ENCODE measurements at regions not wholly inside any gene's neighbourhood (a gene's known extent, or its start where the extent isn't known, plus 50 kb on each side); places are given as distances from the start of the nearest gene placed in this dataset.

DNA sequence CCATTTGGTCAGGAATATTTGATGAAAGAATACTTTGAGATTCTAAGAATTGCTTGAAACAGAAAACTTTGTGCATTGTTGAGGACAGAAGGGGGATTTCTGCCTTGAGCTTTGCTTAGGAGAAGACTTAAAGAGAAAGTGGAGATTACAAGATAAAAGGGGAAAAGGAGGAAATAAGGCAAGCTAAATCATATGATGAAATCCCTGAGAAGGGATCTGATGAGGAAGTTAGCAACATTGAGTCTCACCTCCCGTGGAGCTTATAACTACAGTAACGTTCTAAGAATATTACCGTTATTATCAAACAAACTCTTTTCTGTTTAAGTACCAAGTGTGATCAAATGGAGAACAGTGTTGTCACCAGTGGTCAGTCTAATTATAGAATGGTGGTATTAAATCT lies 414.7 kb upstream of the NAALADL2 start:
- CTCF ChIA-PET = no interaction called here
- no peaks in the 10 kb centered on the region for H3K9me3 ChIP-seq (ENCODE audit: control insufficient read depth, insufficient read depth, low read depth, low read length)
- no peak overlapping the region for H3K27ac ChIP-seq (ENCODE audit: extremely low read depth, low read depth, low read length)
- H3K4me3 ChIP-seq (ENCODE audit: low read depth, low read length) = no peak overlapping the region
- POLR2A ChIA-PET = no interaction called here
- TF ChIP-seq ZSCAN5A (tag by site-specific recombination; IDR thresholded peaks at IDR 0.05) (no peak), ZNF211 (tag by site-specific recombination; IDR thresholded peaks at IDR 0.05; ENCODE audit: low read depth) (no peak), ZNF155 (tag by site-specific recombination; IDR thresholded peaks at IDR 0.05) (no peak), ZBTB17 (tag by site-specific recombination; IDR thresholded peaks at IDR 0.05) (no peak), ZNF274 (IDR thresholded peaks at IDR 0.05; ENCODE audit: low read length) (no peak), ZNF274 (tag by site-specific recombination; IDR thresholded peaks at IDR 0.05; ENCODE audit: borderline replicate concordance) (no peak), ZNF132 (tag by site-specific recombination; IDR thresholded peaks at IDR 0.05; ENCODE audit: borderline replicate concordance) (no peak), ZNF248 (tag by site-specific recombination; IDR thresholded peaks at IDR 0.05) (no peak), SETDB1 (IDR thresholded peaks at IDR 0.05; ENCODE audit: insufficient read length, low read length) (no peak), ZFHX2 (tag by site-specific recombination; conservative IDR thresholded peaks at IDR 0.05) (no peak)
- H3K36me3 ChIP-seq (ENCODE audit: control insufficient read depth in 2 of 2, insufficient read depth in 1 of 2, low read length in 2 of 2) = no peaks in the 10 kb centered on the region
- no peaks in the 10 kb centered on the region for H3K4me1 ChIP-seq (ENCODE audit: control insufficient read depth, insufficient read depth, low read length)

GRCh38 chr3:174457758-174458157 lies 401.4 kb upstream of the NAALADL2 start:
- POLR2A ChIA-PET = no interaction called here
- CTCF ChIA-PET = no interaction called here
- no peaks in the 10 kb centered on the region for H3K9me3 ChIP-seq (ENCODE audit: control insufficient read depth, insufficient read depth, low read depth, low read length)

More at GRCh38 chr3:174457758-174458157, 401.4 kb upstream of the NAALADL2 start:
- TF ChIP-seq ZNF121 (tag by site-specific recombination; IDR thresholded peaks at IDR 0.05) = no peak
- TF ChIP-seq ZNF701 (tag by site-specific recombination; IDR thresholded peaks at IDR 0.05) = no peak
- TF ChIP-seq ZFP3 (tag by site-specific recombination; IDR thresholded peaks at IDR 0.05; ENCODE audit: low read depth) = no peak
- no peak for TF ChIP-seq ZBTB8A (tag by site-specific recombination; IDR thresholded peaks at IDR 0.05)
- TF ChIP-seq ZNF24 (tag by site-specific recombination; IDR thresholded peaks at IDR 0.05) = no peak
- TF ChIP-seq ZNF202 (tag by site-specific recombination; IDR thresholded peaks at IDR 0.05; ENCODE audit: borderline replicate concordance) = no peak
- TF ChIP-seq, protein P1, sequence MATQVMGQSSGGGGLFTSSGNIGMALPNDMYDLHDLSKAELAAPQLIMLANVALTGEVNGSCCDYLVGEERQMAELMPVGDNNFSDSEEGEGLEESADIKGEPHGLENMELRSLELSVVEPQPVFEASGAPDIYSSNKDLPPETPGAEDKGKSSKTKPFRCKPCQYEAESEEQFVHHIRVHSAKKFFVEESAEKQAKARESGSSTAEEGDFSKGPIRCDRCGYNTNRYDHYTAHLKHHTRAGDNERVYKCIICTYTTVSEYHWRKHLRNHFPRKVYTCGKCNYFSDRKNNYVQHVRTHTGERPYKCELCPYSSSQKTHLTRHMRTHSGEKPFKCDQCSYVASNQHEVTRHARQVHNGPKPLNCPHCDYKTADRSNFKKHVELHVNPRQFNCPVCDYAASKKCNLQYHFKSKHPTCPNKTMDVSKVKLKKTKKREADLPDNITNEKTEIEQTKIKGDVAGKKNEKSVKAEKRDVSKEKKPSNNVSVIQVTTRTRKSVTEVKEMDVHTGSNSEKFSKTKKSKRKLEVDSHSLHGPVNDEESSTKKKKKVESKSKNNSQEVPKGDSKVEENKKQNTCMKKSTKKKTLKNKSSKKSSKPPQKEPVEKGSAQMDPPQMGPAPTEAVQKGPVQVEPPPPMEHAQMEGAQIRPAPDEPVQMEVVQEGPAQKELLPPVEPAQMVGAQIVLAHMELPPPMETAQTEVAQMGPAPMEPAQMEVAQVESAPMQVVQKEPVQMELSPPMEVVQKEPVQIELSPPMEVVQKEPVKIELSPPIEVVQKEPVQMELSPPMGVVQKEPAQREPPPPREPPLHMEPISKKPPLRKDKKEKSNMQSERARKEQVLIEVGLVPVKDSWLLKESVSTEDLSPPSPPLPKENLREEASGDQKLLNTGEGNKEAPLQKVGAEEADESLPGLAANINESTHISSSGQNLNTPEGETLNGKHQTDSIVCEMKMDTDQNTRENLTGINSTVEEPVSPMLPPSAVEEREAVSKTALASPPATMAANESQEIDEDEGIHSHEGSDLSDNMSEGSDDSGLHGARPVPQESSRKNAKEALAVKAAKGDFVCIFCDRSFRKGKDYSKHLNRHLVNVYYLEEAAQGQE (tag by site-specific recombination; IDR thresholded peaks at IDR 0.05) = no peak
- TF ChIP-seq, protein P2, sequence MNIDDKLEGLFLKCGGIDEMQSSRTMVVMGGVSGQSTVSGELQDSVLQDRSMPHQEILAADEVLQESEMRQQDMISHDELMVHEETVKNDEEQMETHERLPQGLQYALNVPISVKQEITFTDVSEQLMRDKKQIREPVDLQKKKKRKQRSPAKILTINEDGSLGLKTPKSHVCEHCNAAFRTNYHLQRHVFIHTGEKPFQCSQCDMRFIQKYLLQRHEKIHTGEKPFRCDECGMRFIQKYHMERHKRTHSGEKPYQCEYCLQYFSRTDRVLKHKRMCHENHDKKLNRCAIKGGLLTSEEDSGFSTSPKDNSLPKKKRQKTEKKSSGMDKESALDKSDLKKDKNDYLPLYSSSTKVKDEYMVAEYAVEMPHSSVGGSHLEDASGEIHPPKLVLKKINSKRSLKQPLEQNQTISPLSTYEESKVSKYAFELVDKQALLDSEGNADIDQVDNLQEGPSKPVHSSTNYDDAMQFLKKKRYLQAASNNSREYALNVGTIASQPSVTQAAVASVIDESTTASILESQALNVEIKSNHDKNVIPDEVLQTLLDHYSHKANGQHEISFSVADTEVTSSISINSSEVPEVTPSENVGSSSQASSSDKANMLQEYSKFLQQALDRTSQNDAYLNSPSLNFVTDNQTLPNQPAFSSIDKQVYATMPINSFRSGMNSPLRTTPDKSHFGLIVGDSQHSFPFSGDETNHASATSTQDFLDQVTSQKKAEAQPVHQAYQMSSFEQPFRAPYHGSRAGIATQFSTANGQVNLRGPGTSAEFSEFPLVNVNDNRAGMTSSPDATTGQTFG (tag by site-specific recombination; IDR thresholded peaks at IDR 0.05; ENCODE audit: borderline replicate concordance) = no peak
- TF ChIP-seq ZNF610 (tag by site-specific recombination; IDR thresholded peaks at IDR 0.05; ENCODE audit: borderline replicate concordance) = no peak
- TF ChIP-seq, protein P3, sequence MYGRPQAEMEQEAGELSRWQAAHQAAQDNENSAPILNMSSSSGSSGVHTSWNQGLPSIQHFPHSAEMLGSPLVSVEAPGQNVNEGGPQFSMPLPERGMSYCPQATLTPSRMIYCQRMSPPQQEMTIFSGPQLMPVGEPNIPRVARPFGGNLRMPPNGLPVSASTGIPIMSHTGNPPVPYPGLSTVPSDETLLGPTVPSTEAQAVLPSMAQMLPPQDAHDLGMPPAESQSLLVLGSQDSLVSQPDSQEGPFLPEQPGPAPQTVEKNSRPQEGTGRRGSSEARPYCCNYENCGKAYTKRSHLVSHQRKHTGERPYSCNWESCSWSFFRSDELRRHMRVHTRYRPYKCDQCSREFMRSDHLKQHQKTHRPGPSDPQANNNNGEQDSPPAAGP (tag by site-specific recombination; IDR thresholded peaks at IDR 0.05) = no peak
- TF ChIP-seq ZNF10 (tag by site-specific recombination; IDR thresholded peaks at IDR 0.05) = no peak
- no peak for TF ChIP-seq BCL11A (tag by site-specific recombination; IDR thresholded peaks at IDR 0.05; ENCODE audit: low read depth)
- no peak for TF ChIP-seq GLI2 (tag by site-specific recombination; IDR thresholded peaks at IDR 0.05; ENCODE audit: borderline replicate concordance, low read depth)
- no peak for TF ChIP-seq GLI4 (tag by site-specific recombination; IDR thresholded peaks at IDR 0.05)
- no peak for TF ChIP-seq ZNF830 (tag by site-specific recombination; IDR thresholded peaks at IDR 0.05; ENCODE audit: low read depth)
- TF ChIP-seq PRDM1 (tag by site-specific recombination; IDR thresholded peaks at IDR 0.05) = no peak
- no peak for TF ChIP-seq ZBTB48 (tag by site-specific recombination; IDR thresholded peaks at IDR 0.05)
- no peak for TF ChIP-seq ZNF155 (tag by site-specific recombination; IDR thresholded peaks at IDR 0.05)
- no peak for TF ChIP-seq AEBP2 (tag by site-specific recombination; IDR thresholded peaks at IDR 0.05; ENCODE audit: borderline replicate concordance)
- Histone ChIP-seq H3K4me1 (ENCODE audit: control insufficient read depth, insufficient read depth, low read length) (no peaks in the 10 kb centered on the region), H3K36me3 (ENCODE audit: control insufficient read depth in 2 of 2, insufficient read depth in 1 of 2, low read length in 2 of 2) (no peaks in the 10 kb centered on the region), H3K27ac (ENCODE audit: extremely low read depth, low read depth, low read length) (no peak overlapping the region), H3K4me3 (ENCODE audit: low read depth, low read length) (no peak overlapping the region)

All from HEK293 (cell line).